Calu3 (cell line): ENCODE measurements at regions not wholly inside any gene's neighbourhood (a gene's known extent, or its start where the extent isn't known, plus 50 kb on each side); places are given as distances from the start of the nearest gene placed in this dataset.

ENCODE experiments used
- BruUV-seq: library from RNA; stranded (reverse); fragments of 400-500 nt; replicated peaks from 2 replicates; lab custom pipeline; 2021; lab: Mats Ljungman, UMichigan
- CTCF ChIA-PET: fragments of 300-600 bp; sonication (Branson Sonifier 250); formaldehyde crosslinking; loops from one replicate; lab custom pipeline; 2022; ENCODE audit warnings: antibody characterized with exemption; lab: Charles Lee
- DNase-seq: peaks from one replicate; pipeline ENCODE4 v3.0.0; 2022
- H3K27ac Mint-ChIP-seq: one replicate; pipeline ENCODE4 v1.8.0; 2022; ENCODE audit warnings: mixed read lengths; ENCODE audit not compliant: unreplicated experiment
- H3K27me3 Mint-ChIP-seq: one replicate; pipeline ENCODE4 v1.8.0; 2022; ENCODE audit warnings: mixed read lengths; ENCODE audit not compliant: unreplicated experiment
- H3K36me3 Mint-ChIP-seq: one replicate; pipeline ENCODE4 v1.8.0; 2022; ENCODE audit warnings: mild to moderate bottlenecking, moderate library complexity, mixed read lengths; ENCODE audit not compliant: insufficient read depth, unreplicated experiment
- H3K4me1 Mint-ChIP-seq: one replicate; pipeline ENCODE4 v1.8.0; 2022; ENCODE audit warnings: mild to moderate bottlenecking, low read depth, mixed read lengths; ENCODE audit not compliant: unreplicated experiment
- H3K4me3 Mint-ChIP-seq: one replicate; pipeline ENCODE4 v1.8.0; 2022; ENCODE audit warnings: mild to moderate bottlenecking, low read depth, moderate library complexity, mixed read lengths; ENCODE audit not compliant: unreplicated experiment
- H3K9me3 Mint-ChIP-seq: one replicate; pipeline ENCODE4 v1.8.0; 2022; ENCODE audit warnings: low read depth, mixed read lengths; ENCODE audit not compliant: unreplicated experiment
- CTCF ChIP-seq: fragments of 200-600 bp; IDR thresholded peaks from one replicate; pipeline ENCODE4 v1.8.0; 2022; ENCODE audit warnings: antibody characterized with exemption; ENCODE audit not compliant: unreplicated experiment
- intact Hi-C: fragments of 100-400 bp; cut with micrococcal nuclease; formaldehyde crosslinking; loops from one replicate; pipeline ENCODE4 v1.10.0; 2022; ENCODE audit not compliant: unreplicated experiment

- intact Hi-C loops, result no loop called here
- CTCF ChIA-PET, result interaction anchor here (0.6 kb wide), 1 partner anchor 194 kb away, joined by 6 read pairs; no protein-coding TSS in a partner anchor
- Mint-ChIP-seq H3K9me3 (no peaks in the 10 kb centered on the region), H3K27ac (no peak overlapping the region), H3K4me3 (no peak overlapping the region), H3K36me3 (peaks cover 9% of the 10 kb centered on the region), H3K4me1 (no peaks in the 10 kb centered on the region), H3K27me3 (peaks cover 39% of the 10 kb centered on the region)
- TF ChIP-seq CTCF, result no peak
- DNase-seq, result no peak
- no TSS peak for BruUV-seq
Observed at GRCh38 chr16:85494315-85494714, 118.8 kb upstream of the GSE1 start.

GRCh38 chr16:85495259-85495658 lies 117.9 kb upstream of the GSE1 start:
- H3K27me3 Mint-ChIP-seq, result peaks cover 34% of the 10 kb centered on the region
- no peak overlapping the region for H3K4me3 Mint-ChIP-seq
- no peak overlapping the region for H3K27ac Mint-ChIP-seq
- no peaks in the 10 kb centered on the region for H3K9me3 Mint-ChIP-seq
- no peak for DNase-seq
- no peak for TF ChIP-seq CTCF
- intact Hi-C loops, result no loop called here
- no TSS peak for BruUV-seq
- CTCF ChIA-PET, result no interaction called here
- H3K4me1 Mint-ChIP-seq, result no peaks in the 10 kb centered on the region
- H3K36me3 Mint-ChIP-seq, result peaks cover 9% of the 10 kb centered on the region

DNA sequence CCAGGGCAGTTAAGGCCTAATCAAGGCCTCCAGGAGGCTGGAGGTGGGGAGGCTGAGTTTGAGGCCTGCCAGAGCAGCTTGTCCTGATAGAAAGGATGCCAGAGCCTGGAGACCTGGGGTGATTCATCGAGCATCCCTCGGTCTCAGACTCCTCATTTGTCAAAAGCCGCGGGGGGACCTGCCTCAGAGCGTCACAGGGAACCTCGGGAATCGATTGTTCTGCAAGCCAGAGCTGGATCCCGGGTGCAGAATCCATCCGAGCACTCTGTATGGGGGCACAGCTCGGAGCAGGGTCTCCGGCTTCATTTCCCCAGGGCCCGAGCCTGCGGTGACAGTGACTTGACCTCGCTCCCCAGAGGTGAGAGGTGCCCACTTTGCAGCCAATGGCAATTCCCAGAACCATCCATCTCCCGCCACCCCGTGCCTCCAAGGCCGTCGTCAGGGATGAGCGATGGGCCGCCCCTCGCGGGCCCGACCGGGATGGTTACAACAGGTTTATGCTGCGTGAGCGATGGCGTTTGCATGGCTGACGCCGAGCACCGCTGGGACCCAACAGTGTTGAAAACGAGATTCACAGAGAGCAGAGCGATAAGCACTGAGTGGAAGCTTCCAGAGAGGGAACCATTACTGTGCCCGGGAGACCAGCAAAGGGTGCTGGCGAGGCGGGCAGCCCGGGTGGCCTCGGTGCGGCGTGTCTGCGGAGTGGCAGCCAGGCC lies 117.1 kb upstream of the GSE1 start:
- peaks cover 40% of the 10 kb centered on the region for H3K27me3 Mint-ChIP-seq
- H3K36me3 Mint-ChIP-seq, result peaks cover 8% of the 10 kb centered on the region
- no peak for DNase-seq
- no peaks in the 10 kb centered on the region for H3K9me3 Mint-ChIP-seq
- CTCF ChIA-PET, result no interaction called here
- no peak for TF ChIP-seq CTCF
- no peaks in the 10 kb centered on the region for H3K4me1 Mint-ChIP-seq
- BruUV-seq, result no TSS peak
- no peak overlapping the region for H3K4me3 Mint-ChIP-seq
- intact Hi-C loops, result no loop called here
- H3K27ac Mint-ChIP-seq, result no peak overlapping the region

DNA sequence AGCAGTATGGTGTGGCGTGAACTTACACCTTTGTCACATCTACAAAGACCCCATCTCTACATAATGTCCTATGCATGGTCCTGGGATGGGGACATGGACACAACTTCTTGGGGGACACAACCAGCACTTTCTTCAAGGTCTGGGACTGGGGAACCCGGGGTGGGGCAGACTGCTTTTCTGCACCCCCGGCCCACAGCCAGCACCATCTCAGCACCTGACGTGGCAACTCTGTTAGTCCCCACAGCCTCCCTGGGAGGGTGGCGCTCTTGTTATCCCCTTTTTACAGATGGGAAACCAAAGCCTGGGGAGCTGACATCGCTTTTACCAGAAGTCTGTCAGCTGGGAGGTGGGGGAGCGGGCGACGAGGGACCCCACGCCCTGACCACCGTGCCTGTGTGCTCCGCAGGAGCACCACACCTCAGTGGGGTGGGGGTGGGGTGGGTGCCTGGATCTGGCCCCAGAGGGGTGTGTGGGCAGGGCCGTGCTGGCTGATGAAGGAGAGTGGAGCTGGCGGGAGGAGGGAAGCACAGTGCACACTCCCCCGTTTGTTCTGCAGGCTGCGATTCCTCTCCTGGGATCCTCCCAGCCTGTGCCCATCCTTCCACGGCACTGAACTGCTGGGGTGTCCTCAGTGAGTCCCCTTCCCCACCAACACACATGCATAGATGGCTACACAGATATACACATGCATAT lies 115.4 kb upstream of the GSE1 start:
- Mint-ChIP-seq H3K27me3 (peaks cover 58% of the 10 kb centered on the region), H3K4me3 (no peak overlapping the region), H3K27ac (no peak overlapping the region), H3K36me3 (peaks cover 5% of the 10 kb centered on the region), H3K9me3 (no peaks in the 10 kb centered on the region), H3K4me1 (no peaks in the 10 kb centered on the region)
- no TSS peak for BruUV-seq
- no peak for DNase-seq
- intact Hi-C loops, result no loop called here
- no peak for TF ChIP-seq CTCF
- CTCF ChIA-PET, result interaction anchor here (0.6 kb wide), 1 partner anchor 139 kb away, joined by 4 read pairs; no protein-coding TSS in a partner anchor
